ENCODE measurements at regions not wholly inside any gene's neighbourhood (a gene's known extent, or its start where the extent isn't known, plus 50 kb on each side); places are given as distances from the start of the nearest gene placed in this dataset.

DNA sequence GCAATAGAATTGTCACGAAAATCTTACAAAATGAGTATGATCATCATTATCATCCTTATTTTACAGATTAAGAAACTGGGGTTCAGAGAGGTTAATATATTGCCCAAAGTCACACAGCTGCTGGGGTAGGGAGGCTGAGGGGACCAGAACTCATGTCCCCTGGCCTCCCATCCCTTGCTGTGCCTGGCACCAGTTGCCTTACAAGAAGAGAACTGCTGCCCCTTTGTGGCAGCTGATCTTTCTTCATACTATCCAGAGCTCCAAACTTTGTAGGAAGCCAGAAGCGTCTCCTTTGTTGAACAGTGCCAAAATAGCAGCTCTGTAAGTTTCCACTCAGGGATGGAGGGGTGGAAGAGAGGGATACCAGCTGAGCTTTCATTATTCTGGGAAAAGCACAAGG is 236.8 kb upstream of the TBC1D5 start:
- no peak overlapping the region for H3K4me3 ChIP-seq (ENCODE audit: low read depth, low read length)
- TF ChIP-seq, protein P1, sequence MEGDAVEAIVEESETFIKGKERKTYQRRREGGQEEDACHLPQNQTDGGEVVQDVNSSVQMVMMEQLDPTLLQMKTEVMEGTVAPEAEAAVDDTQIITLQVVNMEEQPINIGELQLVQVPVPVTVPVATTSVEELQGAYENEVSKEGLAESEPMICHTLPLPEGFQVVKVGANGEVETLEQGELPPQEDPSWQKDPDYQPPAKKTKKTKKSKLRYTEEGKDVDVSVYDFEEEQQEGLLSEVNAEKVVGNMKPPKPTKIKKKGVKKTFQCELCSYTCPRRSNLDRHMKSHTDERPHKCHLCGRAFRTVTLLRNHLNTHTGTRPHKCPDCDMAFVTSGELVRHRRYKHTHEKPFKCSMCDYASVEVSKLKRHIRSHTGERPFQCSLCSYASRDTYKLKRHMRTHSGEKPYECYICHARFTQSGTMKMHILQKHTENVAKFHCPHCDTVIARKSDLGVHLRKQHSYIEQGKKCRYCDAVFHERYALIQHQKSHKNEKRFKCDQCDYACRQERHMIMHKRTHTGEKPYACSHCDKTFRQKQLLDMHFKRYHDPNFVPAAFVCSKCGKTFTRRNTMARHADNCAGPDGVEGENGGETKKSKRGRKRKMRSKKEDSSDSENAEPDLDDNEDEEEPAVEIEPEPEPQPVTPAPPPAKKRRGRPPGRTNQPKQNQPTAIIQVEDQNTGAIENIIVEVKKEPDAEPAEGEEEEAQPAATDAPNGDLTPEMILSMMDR (IDR thresholded peaks at IDR 0.05; ENCODE audit: low read depth, low read length), result no peak

DNA sequence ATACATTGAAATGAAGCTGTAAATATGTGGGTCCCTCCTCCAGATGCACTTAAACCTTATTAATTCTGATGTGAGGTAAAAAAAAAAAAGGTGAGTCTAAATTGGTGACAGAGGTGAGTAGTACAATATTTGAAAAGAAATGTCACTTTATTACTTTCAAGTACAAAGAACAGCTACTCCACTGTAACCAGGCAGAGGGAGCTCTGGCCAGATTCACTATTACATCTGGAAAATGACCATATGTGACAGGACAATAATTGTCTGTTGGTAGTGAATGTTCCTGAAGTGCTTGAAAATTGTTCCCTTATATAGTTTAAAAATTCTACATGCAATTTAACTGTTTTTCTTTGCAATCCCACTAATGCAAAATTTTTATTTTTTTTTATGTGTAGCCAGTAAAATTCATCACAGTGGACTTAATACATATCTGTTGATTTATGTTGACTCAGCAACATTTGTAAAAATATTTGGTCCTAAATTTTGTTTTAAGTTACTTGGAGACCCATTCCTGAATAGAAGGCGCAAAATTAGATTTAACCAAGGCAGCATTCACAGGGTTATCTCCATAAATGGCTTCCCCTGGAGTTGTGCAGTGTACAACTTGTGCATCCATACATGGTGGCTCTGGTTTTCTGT is 231.9 kb upstream of the TBC1D5 start:
- H3K4me3 ChIP-seq (ENCODE audit: low read depth, low read length), result no peak overlapping the region
- TF ChIP-seq, protein P1 (IDR thresholded peaks at IDR 0.05; ENCODE audit: low read depth, low read length), result no peak

DNA sequence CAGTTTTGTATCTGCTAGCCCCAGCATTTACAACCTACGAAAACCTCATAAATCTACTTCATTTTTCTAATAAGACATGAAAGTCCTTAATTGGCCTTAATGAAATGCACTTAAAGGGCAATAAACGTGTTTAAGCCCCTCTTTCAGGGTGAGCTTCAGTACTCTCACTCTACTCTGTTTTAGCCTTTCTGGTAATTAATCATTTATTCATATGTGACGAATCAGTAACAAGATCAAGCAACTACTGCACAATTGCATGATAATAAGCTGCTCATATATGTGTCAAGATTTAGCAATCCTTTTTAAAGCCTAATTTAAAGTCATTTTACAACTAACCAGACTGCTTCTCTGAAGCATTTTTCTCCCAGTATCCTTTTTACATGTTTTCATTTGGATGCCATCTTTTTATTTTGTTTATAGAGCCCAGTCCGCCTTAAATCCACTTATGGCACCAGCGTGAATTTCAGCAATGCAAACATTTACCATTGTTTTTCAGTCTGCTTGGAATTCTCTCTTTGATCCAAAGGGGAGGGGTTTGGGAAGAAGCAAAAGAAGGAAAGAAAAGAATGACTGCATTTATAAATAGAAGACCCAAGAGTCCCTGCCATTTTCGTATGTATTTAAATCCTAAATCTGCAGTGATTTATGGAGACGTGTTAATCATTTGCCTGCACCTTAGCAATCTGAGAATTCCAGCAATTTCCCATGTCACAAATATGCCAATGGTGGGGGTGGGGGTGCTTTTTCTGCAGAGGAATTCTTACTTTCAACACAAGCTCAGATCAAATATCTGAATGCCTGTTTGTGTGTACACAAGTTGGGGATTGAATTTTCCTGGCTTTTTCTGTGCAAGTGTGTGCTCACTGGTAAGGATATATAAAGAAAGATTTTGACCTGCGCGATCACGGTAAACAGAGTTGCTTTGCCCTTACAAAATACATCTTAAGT is 230.8 kb upstream of the TBC1D5 start:
- TF ChIP-seq, protein P1 (IDR thresholded peaks at IDR 0.05; ENCODE audit: low read depth, low read length), result no peak
- no peak overlapping the region for H3K4me3 ChIP-seq (ENCODE audit: low read depth, low read length)

DNA sequence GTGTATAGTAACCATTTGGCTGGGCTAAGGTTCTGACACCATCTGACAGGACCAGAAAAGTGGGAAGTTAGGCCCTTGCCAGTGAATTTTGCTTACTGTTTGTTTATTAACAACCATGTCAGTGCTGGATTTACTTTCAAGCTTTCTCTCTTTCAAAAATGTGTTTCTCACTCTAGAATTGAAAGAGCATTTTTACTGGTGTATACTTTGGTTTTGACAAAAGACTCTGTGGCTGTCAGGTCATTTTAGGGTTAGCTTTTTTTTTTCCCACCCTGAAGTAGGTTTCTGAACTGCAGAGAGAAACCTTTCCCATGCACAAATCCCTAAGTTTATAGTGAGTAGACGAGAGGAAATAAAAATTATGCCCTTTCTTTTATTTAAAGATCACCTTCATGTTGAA is 230.0 kb upstream of the TBC1D5 start:
- no peak overlapping the region for H3K4me3 ChIP-seq (ENCODE audit: low read depth, low read length)
- TF ChIP-seq, protein P1 (IDR thresholded peaks at IDR 0.05; ENCODE audit: low read depth, low read length), result no peak

DNA sequence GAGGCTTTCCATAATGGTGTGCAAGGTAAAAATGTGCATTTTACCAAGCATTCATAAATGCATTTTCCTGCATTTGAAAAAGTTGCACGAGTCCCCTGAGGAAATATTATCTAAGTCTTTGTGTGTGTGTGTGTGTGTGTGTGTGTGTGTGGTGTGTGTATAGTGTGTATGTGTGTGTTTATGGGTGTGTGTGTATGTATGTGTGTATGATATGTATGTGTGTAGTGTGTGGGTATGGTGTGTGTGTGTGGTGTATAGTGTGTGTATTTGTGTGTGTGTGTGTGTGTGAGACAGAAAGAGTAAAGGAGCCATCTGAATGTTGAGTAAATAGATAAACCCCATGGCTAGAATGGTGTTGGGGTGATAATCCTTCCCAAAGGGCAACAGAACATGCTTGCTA is 229.6 kb upstream of the TBC1D5 start:
- TF ChIP-seq, protein P1 (IDR thresholded peaks at IDR 0.05; ENCODE audit: low read depth, low read length), result no peak
- no peak overlapping the region for H3K4me3 ChIP-seq (ENCODE audit: low read depth, low read length)

DNA sequence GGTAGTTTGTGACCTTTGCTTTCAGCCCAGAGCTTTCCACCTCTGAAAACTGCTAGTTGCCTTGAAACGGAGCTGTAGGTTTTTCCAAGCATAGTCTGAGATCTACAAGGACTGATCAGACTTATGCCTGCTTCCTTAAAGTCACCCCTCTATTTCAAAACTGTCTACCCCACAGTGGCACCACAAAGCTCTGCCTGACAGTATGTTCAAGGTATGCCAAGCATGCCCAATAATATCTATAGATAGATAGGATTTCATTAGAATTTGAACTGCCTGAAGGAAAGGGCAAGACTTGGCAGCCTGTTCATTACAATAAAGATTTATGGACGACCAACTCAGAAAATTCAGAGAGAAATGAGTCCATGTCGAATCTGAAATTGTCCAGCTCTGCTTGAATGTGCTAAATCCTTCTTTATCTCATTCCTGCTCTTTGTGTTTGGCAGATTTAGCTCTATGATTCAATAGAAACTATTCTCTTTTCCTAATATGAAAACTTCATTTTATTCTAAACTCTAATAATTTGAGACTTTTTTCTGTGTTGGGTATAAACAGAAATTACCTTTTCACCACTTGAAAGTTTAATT is 227.6 kb upstream of the TBC1D5 start:
- TF ChIP-seq, protein P1 (IDR thresholded peaks at IDR 0.05; ENCODE audit: low read depth, low read length), result no peak
- H3K4me3 ChIP-seq (ENCODE audit: low read depth, low read length), result no peak overlapping the region

DNA sequence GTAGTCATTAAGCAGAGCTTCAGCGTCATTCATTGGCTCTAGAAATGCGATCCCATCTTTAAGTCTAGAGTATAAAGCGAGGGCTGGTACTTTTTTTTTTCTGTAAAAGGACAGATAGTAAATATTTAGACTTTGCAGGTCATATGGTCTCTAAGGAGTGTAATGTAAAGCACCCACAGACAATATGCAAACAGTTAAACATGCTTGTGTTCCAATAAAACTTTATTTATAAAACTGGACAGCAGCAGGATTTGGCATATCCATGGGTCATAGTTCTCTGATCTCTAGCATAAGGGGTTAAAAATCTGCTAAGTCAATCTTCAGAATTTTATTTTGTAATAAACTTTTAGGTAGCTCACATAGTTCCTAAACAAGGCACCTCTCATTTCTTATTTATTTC is 226.8 kb upstream of the TBC1D5 start:
- TF ChIP-seq, protein P1 (IDR thresholded peaks at IDR 0.05; ENCODE audit: low read depth, low read length), result no peak

More for the DNA sequence above, 226.8 kb upstream of the TBC1D5 start:
- no peak overlapping the region for H3K4me3 ChIP-seq (ENCODE audit: low read depth, low read length)

All from WI38 (cell line).